GM12891 (cell line): ENCODE measurements at regions not wholly inside any gene's neighbourhood (a gene's known extent, or its start where the extent isn't known, plus 50 kb on each side); places are given as distances from the start of the nearest gene placed in this dataset.

Experiments
- POLR2A ChIP-seq: IDR thresholded peaks from 2 replicates; pipeline ENCODE4 v1.6.1; 2011; ENCODE audit warnings: low read depth, low read length, control low read depth
- POLR2AphosphoS5 ChIP-seq: IDR thresholded peaks from 2 replicates; pipeline ENCODE4 v1.6.1; 2011; ENCODE audit warnings: low read depth, low read length, control low read depth
- TAF1 ChIP-seq: IDR thresholded peaks from 2 replicates; pipeline ENCODE4 v1.6.1; 2011; ENCODE audit warnings: low read depth, low read length, control low read depth

GRCh38 chr5:145598184-145598583, 237.0 kb downstream of the PRELID2 start:
- TF ChIP-seq POLR2AphosphoS5, result no peak
- no peak for TF ChIP-seq POLR2A
- TF ChIP-seq TAF1, result no peak
